ENCODE measurements at regions not wholly inside any gene's neighbourhood (a gene's known extent, or its start where the extent isn't known, plus 50 kb on each side); places are given as distances from the start of the nearest gene placed in this dataset.

- FAIRE-seq (no peak), DNase-seq (ENCODE audit: extremely low spot score, insufficient read length, low read depth) (no peak)
Measured at GRCh38 chr12:32039917-32040575, 66.6 kb upstream of the BICD1 start.

DNA sequence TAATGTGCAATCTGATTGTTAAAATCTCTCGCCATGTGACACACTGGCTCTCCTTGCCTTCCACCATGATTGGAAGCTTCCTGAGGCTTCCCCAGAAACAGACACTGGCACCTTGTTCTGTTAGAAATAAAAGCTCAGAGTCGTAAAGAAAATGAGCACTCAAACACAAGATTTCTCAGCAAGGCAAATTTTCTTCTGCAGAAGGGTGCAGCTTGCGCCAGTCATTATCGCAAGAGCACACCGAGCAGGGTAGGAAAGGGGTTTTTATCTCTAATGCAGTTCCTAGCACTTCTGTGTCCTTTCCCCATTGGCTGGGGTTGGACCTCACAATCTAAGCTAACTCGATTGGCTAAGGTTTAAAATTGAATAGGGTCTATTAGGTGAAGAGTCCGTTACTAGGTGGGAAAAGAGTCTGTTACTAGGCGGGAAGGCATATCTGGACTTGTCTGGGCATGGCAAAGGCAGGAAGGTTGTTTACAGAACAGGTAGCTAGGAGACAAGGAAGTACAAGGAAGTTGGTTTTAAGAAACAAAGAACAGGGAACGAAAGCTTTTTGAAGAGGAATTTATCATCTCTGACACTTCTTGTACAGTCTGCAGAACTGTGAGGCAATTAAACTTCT lies 62.6 kb upstream of the BICD1 start:
- DNase-seq (ENCODE audit: extremely low spot score, insufficient read length, low read depth): no peak
- no peak for FAIRE-seq

GRCh38 chr12:32047357-32048212 lies 59.1 kb upstream of the BICD1 start:
- DNase-seq (ENCODE audit: extremely low spot score, insufficient read length, low read depth): no peak
- no peak for FAIRE-seq

- no peak for DNase-seq (ENCODE audit: extremely low spot score, insufficient read length, low read depth)
- FAIRE-seq: no peak
Measured at GRCh38 chr12:32048791-32049190, 57.9 kb upstream of the BICD1 start.

DNA sequence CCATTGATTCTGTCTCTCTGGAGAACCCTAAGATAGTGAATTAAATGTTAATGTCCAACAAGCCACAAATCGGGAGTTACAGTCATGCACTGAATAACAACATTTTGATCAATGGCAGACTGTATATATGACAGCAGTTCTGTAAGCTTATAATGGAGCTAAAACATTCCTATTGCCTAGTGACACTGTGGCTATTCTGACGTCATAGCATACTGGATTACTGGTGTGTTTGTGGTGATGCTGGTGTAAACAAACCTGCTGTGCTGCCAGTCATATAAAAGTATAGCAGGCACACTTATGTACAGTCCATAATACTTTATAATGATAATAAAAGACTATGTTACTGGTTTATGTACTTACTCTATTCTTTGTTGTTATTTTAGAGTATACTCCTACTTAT lies 56.7 kb upstream of the BICD1 start:
- no peak for DNase-seq (ENCODE audit: extremely low spot score, insufficient read length, low read depth)
- no peak for FAIRE-seq

DNA sequence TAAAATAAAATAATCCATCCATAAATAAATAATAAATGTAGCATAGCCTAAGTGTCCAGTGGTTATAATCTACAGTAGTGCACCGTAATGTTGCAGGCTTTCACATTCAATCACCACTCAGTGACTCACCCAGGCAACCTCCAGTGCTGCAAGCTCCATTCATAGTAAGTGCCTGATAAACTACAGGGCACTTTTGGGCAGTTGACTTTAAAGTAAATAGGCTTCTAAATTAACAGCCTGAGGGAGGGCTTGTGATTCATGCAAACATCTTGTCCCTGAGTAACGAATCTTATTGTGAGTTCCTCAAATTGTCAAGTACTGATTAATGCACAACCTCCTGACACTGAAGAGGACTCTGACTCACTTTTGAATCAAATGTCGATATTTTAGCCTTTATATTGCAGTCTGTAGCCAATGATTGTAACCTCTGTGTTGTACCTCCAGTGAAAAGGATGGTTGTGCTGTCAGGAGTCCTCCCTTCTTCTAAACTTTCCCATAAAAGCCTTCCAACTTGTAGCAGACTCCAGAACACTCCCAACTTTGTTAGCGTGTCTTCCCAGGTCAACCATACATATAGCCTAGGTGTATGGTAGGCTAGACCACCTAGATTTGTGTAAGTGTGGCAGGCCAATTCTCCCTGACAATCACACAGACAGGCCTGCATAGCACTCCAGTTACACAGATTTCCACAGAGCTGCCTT lies 55.0 kb upstream of the BICD1 start:
- DNase-seq (ENCODE audit: extremely low spot score, insufficient read length, low read depth) (no peak), FAIRE-seq (no peak)

- DNase-seq (ENCODE audit: extremely low spot score, insufficient read length, low read depth) (no peak), FAIRE-seq (no peak)
Measured at GRCh38 chr12:32052212-32052713, 54.4 kb upstream of the BICD1 start.

DNA sequence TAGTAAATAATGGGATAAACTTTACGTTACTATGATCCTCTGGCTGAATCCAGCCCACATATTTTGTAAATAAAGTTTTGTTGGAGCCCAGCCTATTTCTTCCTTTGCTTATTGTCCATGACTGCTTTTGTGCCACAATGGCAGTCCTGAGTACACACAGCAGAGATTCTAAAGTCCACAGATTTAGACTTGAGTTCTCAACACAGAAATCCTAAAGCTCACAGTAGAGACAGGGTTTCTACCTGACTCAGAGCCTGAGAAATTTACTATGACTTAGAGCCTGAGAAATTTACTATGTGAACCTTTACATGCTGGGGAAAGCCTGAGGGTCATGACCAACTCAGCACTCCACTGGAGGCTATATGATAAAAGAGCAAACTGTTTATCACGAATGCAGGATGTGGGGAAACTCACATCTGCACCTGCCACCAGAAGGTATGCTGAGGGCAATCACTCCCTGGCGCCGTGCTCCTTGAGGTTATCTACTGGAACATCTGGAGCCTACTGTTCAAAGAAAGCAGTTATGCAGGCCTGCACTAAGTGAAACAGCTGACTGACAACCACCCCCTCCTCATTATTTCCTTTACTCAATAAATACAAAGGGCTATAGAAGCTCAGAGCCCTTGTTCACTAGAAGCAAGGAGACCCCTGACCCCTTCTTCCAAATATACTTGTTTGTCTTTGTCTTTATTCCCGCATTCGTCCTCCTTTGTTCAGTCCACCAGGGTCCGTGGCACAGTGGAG lies 52.6 kb upstream of the BICD1 start:
- no peak for FAIRE-seq
- DNase-seq (ENCODE audit: extremely low spot score, insufficient read length, low read depth): no peak

All from GM18507 (cell line).